ENCODE measurements at regions not wholly inside any gene's neighbourhood (a gene's known extent, or its start where the extent isn't known, plus 50 kb on each side); places are given as distances from the start of the nearest gene placed in this dataset.

DNA sequence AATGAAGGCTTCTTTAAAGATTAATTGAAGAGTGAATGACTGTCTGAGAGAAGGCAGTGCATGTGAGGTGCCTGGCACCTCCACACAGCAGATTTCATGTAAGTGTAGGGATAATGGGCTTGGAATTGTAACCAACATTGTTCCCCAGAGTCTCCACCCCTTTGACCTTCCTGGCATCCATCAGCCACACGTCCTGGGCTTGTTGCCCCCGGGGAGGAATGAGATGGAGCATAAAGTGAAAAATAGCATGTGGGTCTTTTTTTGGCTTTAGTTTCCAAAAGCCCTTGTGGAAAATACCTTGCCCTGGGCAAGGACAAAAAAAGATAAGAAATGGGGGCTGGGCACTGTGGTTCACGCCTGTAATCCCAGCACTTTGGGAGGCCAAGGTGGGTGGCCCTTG is 242.2 kb upstream of the ECI2 start:
- TF ChIP-seq, protein P1, sequence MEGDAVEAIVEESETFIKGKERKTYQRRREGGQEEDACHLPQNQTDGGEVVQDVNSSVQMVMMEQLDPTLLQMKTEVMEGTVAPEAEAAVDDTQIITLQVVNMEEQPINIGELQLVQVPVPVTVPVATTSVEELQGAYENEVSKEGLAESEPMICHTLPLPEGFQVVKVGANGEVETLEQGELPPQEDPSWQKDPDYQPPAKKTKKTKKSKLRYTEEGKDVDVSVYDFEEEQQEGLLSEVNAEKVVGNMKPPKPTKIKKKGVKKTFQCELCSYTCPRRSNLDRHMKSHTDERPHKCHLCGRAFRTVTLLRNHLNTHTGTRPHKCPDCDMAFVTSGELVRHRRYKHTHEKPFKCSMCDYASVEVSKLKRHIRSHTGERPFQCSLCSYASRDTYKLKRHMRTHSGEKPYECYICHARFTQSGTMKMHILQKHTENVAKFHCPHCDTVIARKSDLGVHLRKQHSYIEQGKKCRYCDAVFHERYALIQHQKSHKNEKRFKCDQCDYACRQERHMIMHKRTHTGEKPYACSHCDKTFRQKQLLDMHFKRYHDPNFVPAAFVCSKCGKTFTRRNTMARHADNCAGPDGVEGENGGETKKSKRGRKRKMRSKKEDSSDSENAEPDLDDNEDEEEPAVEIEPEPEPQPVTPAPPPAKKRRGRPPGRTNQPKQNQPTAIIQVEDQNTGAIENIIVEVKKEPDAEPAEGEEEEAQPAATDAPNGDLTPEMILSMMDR (IDR thresholded peaks at IDR 0.05) = no peak
- TF ChIP-seq POLR2A (IDR thresholded peaks at IDR 0.05; ENCODE audit: low read depth) (no peak), EP300 (IDR thresholded peaks at IDR 0.05) (no peak)
